GM03348 (cell line): ENCODE measurements at regions not wholly inside any gene's neighbourhood (a gene's known extent, or its start where the extent isn't known, plus 50 kb on each side); places are given as distances from the start of the nearest gene placed in this dataset.

ENCODE experiments used
- DNase-seq: peaks from one replicate; pipeline ENCODE4 v3.0.0; 2012; ENCODE audit warnings: low spot score

GRCh38 chr16:64648282-64648681 is 473.6 kb downstream of the CDH11 start:
- DNase-seq, result no peak

- DNase-seq, result no peak
Observed at GRCh38 chr16:64641343-64641742, 480.5 kb downstream of the CDH11 start.

- DNase-seq, result no peak
Observed at GRCh38 chr16:64638766-64639165, 483.1 kb downstream of the CDH11 start.

- peak; percentile 44 for DNase-seq
Observed at GRCh38 chr16:64629622-64630021, 492.2 kb downstream of the CDH11 start.

GRCh38 chr16:64627781-64628180 is 494.1 kb downstream of the CDH11 start:
- DNase-seq, result no peak

GRCh38 chr16:64627288-64627687 is 494.6 kb downstream of the CDH11 start:
- no peak for DNase-seq

- no peak for DNase-seq
Observed at GRCh38 chr16:64626776-64627175, 495.1 kb downstream of the CDH11 start.

- DNase-seq, result peak; percentile 9
Observed at GRCh38 chr16:64621616-64622015, 500.2 kb downstream of the CDH11 start.

GRCh38 chr16:64617836-64618476 is 503.9 kb downstream of the CDH11 start:
- DNase-seq, result no peak

- peak; percentile 11 for DNase-seq
Observed at GRCh38 chr16:64615630-64616280, 506.1 kb downstream of the CDH11 start.

GRCh38 chr16:64596196-64596595 is 525.7 kb downstream of the CDH11 start:
- no peak for DNase-seq

GRCh38 chr16:64590513-64590912 is 531.4 kb downstream of the CDH11 start:
- peak; percentile 29 for DNase-seq

GRCh38 chr16:64589836-64590235 is 532.0 kb downstream of the CDH11 start:
- peak; percentile 58 for DNase-seq

- no peak for DNase-seq
Observed at GRCh38 chr16:64586781-64587180, 535.1 kb downstream of the CDH11 start.

- no peak for DNase-seq
Observed at GRCh38 chr16:64585367-64585766, 536.5 kb downstream of the CDH11 start.

GRCh38 chr16:64580558-64580957 is 541.3 kb downstream of the CDH11 start:
- DNase-seq, result no peak

GRCh38 chr16:64579712-64580111 is 542.2 kb downstream of the CDH11 start:
- DNase-seq, result no peak

- DNase-seq, result no peak
Observed at GRCh38 chr16:64545768-64546167, 576.1 kb downstream of the CDH11 start.

- no peak for DNase-seq
Observed at GRCh38 chr16:64544859-64545258, 577.0 kb downstream of the CDH11 start.

GRCh38 chr16:64543441-64543840 is 578.4 kb downstream of the CDH11 start:
- DNase-seq, result peak; percentile 7

GRCh38 chr16:64543031-64543430 is 578.8 kb downstream of the CDH11 start:
- DNase-seq, result no peak

- DNase-seq, result no peak
Observed at GRCh38 chr16:64542152-64542551, 579.7 kb downstream of the CDH11 start.

- DNase-seq, result no peak
Observed at GRCh38 chr16:64541621-64542020, 580.2 kb downstream of the CDH11 start.

GRCh38 chr16:64540434-64540833 is 581.4 kb downstream of the CDH11 start:
- no peak for DNase-seq
